ENCODE measurements at regions not wholly inside any gene's neighbourhood (a gene's known extent, or its start where the extent isn't known, plus 50 kb on each side); places are given as distances from the start of the nearest gene placed in this dataset.
"Not testable (repeated sequence)": the region's sequence is repeated elsewhere in the genome, so short reads cannot be mapped to it uniquely, and the experiment has no call there.

DNA sequence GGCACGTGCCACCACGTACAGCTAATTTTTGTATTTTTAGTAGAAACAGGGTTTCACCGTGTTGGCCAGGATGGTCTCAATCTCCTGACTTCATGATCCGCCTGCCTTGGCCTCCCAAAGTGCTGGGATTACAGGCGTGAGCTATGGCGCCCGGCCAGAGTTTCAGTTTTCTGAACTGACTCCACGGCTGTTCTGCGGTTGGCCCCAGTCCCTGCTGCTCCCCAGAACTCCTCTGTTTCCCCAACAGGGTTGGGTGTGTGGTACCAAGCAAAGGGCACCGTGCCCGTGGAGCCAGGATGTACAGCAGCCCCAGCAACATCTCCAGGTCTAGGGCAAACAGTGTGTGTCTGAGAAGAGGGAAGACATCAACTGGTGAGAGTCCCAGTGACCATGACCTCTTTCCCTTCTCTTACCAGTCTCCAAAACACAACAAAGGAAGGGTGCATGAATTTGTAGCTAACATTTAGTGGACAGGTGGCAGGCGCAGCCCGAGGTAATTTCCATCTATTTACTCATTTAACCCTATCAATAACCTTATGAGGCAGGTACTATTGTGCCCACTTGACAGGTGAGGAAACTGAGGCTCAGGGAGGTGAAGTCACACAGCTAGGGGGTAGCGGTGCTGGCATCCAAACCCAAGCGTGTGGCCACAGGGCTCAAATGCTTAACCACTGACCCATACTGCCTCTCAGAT lies 57.0 kb upstream of the RBFOX2 start:
- ATAC-seq, result no peak
- no peak overlapping the region for H3K27ac ChIP-seq
- no peaks in the 10 kb centered on the region for H3K9me3 ChIP-seq
- no peaks in the 10 kb centered on the region for H3K36me3 ChIP-seq
- peaks cover 0 to 2% (median 0%) of the 10 kb centered on the region in 9 donors for H3K4me1 ChIP-seq
- DNase-seq, result no peak
- TF ChIP-seq, protein P1, sequence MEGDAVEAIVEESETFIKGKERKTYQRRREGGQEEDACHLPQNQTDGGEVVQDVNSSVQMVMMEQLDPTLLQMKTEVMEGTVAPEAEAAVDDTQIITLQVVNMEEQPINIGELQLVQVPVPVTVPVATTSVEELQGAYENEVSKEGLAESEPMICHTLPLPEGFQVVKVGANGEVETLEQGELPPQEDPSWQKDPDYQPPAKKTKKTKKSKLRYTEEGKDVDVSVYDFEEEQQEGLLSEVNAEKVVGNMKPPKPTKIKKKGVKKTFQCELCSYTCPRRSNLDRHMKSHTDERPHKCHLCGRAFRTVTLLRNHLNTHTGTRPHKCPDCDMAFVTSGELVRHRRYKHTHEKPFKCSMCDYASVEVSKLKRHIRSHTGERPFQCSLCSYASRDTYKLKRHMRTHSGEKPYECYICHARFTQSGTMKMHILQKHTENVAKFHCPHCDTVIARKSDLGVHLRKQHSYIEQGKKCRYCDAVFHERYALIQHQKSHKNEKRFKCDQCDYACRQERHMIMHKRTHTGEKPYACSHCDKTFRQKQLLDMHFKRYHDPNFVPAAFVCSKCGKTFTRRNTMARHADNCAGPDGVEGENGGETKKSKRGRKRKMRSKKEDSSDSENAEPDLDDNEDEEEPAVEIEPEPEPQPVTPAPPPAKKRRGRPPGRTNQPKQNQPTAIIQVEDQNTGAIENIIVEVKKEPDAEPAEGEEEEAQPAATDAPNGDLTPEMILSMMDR (IDR thresholded peaks at IDR 0.05), result no peak
- 88 to 91% methylated on average over 15 of the region's 15 CpGs for WGBS, 2 donors
- intact Hi-C loops (cut with DNase I), result no loop called here
- H3K27me3 ChIP-seq, result no peaks in the 10 kb centered on the region
- no peak overlapping the region for H3K4me3 ChIP-seq

DNA sequence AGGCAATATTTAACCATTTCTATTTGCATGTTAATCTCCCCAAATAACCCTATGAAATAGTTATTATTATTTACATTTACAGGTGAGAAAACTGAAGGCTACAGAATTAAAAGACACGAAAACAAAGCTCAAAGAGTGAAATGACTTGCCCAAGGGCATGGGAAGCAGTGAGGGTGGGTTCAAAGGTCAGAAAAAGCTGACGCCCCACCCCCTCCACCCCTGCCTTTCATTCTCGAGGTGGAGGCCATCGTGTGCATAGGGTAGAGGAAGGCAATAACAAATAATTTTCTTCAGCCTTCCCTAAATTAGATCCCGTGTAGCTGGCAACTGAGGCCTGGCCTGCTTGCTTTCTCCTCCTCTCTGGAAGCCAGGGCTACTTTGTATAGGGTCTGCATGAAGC lies 56.1 kb upstream of the RBFOX2 start:
- no peak overlapping the region for H3K27ac ChIP-seq
- TF ChIP-seq, protein P1 (IDR thresholded peaks at IDR 0.05), result no peak
- DNase-seq, result no peak
- no peaks in the 10 kb centered on the region for H3K27me3 ChIP-seq
- no peak overlapping the region for H3K4me3 ChIP-seq
- WGBS, 2 donors, result 84 to 88% methylated on average over 5 of the region's 5 CpGs
- intact Hi-C loops (cut with DNase I), result no loop called here
- peaks cover 0 to 2% (median 0%) of the 10 kb centered on the region in 9 donors for H3K4me1 ChIP-seq
- ATAC-seq, result no peak
- no peaks in the 10 kb centered on the region for H3K36me3 ChIP-seq
- H3K9me3 ChIP-seq, result no peaks in the 10 kb centered on the region

DNA sequence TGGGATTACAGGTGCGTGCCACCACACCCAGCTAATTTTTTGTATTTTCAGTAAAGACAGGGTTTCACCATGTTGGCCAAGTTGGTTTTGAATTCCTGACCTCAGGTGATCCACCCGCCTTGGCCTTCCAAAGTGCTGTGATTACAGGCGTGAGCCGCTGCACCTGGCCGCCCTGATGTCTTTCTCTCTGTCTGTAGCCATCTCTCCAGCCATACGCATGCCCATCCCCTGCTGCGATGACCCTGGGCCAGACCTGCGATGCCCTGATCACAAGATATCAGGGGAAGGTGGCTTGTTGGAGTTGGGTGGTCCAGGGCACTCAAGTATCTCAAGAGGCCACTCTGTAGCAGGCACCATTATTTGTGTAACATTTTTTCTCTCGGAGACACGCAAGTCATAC lies 54.4 kb upstream of the RBFOX2 start:
- H3K4me3 ChIP-seq, result no peak overlapping the region
- TF ChIP-seq, protein P1 (IDR thresholded peaks at IDR 0.05), result no peak
- ATAC-seq (no peak), DNase-seq (no peak)
- no peaks in the 10 kb centered on the region for H3K9me3 ChIP-seq
- no peaks in the 10 kb centered on the region for H3K36me3 ChIP-seq
- H3K4me1 ChIP-seq, result peaks cover 0 to 2% (median 0%) of the 10 kb centered on the region in 9 donors
- no peak overlapping the region for H3K27ac ChIP-seq
- WGBS, 2 donors, result 95 to 98% methylated on average over 10 of the region's 10 CpGs
- no peaks in the 10 kb centered on the region for H3K27me3 ChIP-seq
- intact Hi-C loops (cut with DNase I), result no loop called here

DNA sequence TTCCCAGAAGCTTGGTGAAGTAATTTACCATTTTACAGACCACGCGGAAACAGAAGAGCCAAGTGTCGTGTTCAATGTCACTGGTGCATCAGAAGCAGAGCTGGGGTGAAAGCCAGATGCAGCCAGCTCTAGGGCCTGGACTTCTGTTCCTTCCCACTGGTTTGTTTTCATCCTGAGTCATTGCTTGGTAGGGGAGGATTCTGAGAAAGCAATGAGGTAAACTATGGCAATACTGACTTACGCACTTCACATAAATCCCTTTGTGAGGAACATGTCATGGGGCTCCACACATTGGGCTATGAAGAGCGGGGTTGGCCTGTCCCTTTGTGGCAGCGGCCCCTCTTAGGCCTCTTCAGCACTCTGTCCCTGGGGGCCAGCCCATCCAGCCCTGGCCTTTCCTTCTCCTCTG lies 52.4 kb upstream of the RBFOX2 start:
- Histone ChIP-seq H3K9me3 (no peaks in the 10 kb centered on the region), H3K36me3 (no peaks in the 10 kb centered on the region), H3K4me1 (peaks cover 0 to 1% (median 0%) of the 10 kb centered on the region in 9 donors), H3K27ac (no peak overlapping the region), H3K27me3 (no peaks in the 10 kb centered on the region), H3K4me3 (no peak overlapping the region)
- 90 to 94% methylated on average over 6 of the region's 6 CpGs for WGBS, 2 donors
- TF ChIP-seq, protein P1 (IDR thresholded peaks at IDR 0.05), result no peak
- DNase-seq, result no peak
- intact Hi-C loops (cut with DNase I), result no loop called here
- peak in 1 of 8 donors; percentile 46 for ATAC-seq

DNA sequence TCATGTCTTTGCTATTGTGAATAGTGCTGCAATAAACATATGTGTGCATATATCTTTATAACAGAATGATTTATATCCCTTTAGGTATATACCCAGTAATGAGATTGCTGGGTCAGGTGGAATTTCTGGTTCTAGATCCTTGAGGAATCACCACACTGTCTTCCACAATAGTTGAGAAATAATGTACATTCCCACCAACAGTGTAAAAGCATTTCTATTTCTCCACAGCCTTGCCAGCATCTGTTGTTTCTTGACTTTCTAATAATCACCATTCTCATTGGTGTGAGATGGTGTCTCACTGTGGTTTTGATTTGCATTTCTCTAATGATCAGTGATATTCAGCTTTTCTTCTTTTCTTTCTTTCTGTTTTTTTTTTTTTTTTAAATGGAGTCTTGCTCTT lies 51.7 kb upstream of the RBFOX2 start:
- H3K4me1 ChIP-seq; intact Hi-C loops (cut with DNase I); DNase-seq; H3K9me3 ChIP-seq; ATAC-seq; H3K27ac ChIP-seq; H3K36me3 ChIP-seq; H3K4me3 ChIP-seq; H3K27me3 ChIP-seq: not testable (repeated sequence)

All from heart right ventricle (tissue), 16 donors.